Tibial artery (tissue), 4 donors: ENCODE measurements at regions not wholly inside any gene's neighbourhood (a gene's known extent, or its start where the extent isn't known, plus 50 kb on each side); places are given as distances from the start of the nearest gene placed in this dataset.
A peak's percentile ranks its signal among the peaks of the same experiment; 100 is the strongest.

Source experiments
- DNase-seq, 2 donors: peaks; one replicate each; pipeline ENCODE4 v3.0.0-alpha.2; 2019
- H3K27ac ChIP-seq, 2 donors: fragments of 200-600 bp; sonication (generic) in 1 of 2; 1 replicate in 1 of 2; 2 replicates in 1 of 2; pipeline ENCODE4 v1.5.1; 2018 to 2019; ENCODE audit warnings: mild to moderate bottlenecking in 1 of 2
- H3K27me3 ChIP-seq, 2 donors: fragments of 200-600 bp; sonication (generic) in 1 of 2; one replicate each; pipeline versions ENCODE4 v1.5.1 to v1.6.0; 2016 to 2019
- H3K36me3 ChIP-seq, 3 donors: fragments of 200-600 bp; sonication (generic) in 2 of 3; one replicate each; pipeline ENCODE4 v1.5.1; 2016 to 2019; ENCODE audit warnings: mild to moderate bottlenecking in 2 of 3
- H3K4me1 ChIP-seq, 4 donors: fragments of 200-600 bp; sonication (generic) in 2 of 4; 1 replicate in 3 of 4; 2 replicates in 1 of 4; pipeline ENCODE4 v1.5.1; 2016 to 2019
- H3K4me3 ChIP-seq, 2 donors: fragments of 200-600 bp; sonication (generic) in 1 of 2; 1 replicate in 1 of 2; 2 replicates in 1 of 2; pipeline ENCODE4 v1.5.1; 2018 to 2019; ENCODE audit warnings: mild to moderate bottlenecking in 2 of 2
- H3K9me3 ChIP-seq, 3 donors: fragments of 200-600 bp; sonication (generic) in 1 of 3; one replicate each; pipeline ENCODE4 v1.5.1; 2016 to 2019
- intact Hi-C: fragments of 100-400 bp; cut with DNase I; formaldehyde crosslinking; loops from one replicate; pipeline ENCODE4 v1.15.0; 2023; ENCODE audit warnings: low total_unique reads
- TF ChIP-seq, protein P1 (sequence below), 2 experiments: fragments of 200-600 bp in 1 of 2; fragments of 450-650 bp in 1 of 2; IDR thresholded peaks; one replicate each; pipeline ENCODE4 v1.5.1; 2017 to 2019; ENCODE audit warnings: antibody characterized with exemption in 2 of 2, mild to moderate bottlenecking in 1 of 2, moderate library complexity in 1 of 2

DNA sequence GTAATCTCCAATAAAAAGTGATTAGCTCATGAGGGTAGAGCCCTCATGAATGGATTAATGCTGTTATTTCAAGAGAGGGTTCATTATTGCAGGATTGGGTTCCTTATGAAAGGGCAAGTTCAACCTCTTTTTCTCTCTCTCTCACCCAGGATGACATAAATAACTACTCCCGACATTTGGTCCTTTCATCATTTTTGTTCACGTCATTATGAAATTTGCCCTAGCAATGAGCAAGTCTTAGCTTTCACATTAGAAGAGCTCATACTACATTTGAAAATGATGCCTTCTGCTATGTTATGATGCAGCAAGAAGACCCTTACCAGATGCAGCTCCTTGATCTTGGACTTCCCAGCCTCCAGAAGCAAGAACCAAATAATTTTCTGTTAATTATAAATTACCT lies 152.5 kb downstream of the ICOS start:
- Histone ChIP-seq H3K27me3 (no peaks in the 10 kb centered on the region), H3K4me1 (no peaks in the 10 kb centered on the region), H3K27ac (no peak overlapping the region), H3K4me3 (no peak overlapping the region), H3K9me3 (peaks cover 0 to 12% (median 7%) of the 10 kb centered on the region in 3 donors), H3K36me3 (no peaks in the 10 kb centered on the region)
- no peak for DNase-seq
- TF ChIP-seq, protein P1, sequence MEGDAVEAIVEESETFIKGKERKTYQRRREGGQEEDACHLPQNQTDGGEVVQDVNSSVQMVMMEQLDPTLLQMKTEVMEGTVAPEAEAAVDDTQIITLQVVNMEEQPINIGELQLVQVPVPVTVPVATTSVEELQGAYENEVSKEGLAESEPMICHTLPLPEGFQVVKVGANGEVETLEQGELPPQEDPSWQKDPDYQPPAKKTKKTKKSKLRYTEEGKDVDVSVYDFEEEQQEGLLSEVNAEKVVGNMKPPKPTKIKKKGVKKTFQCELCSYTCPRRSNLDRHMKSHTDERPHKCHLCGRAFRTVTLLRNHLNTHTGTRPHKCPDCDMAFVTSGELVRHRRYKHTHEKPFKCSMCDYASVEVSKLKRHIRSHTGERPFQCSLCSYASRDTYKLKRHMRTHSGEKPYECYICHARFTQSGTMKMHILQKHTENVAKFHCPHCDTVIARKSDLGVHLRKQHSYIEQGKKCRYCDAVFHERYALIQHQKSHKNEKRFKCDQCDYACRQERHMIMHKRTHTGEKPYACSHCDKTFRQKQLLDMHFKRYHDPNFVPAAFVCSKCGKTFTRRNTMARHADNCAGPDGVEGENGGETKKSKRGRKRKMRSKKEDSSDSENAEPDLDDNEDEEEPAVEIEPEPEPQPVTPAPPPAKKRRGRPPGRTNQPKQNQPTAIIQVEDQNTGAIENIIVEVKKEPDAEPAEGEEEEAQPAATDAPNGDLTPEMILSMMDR (IDR thresholded peaks at IDR 0.05), result no peak
- intact Hi-C loops, result no loop called here

DNA sequence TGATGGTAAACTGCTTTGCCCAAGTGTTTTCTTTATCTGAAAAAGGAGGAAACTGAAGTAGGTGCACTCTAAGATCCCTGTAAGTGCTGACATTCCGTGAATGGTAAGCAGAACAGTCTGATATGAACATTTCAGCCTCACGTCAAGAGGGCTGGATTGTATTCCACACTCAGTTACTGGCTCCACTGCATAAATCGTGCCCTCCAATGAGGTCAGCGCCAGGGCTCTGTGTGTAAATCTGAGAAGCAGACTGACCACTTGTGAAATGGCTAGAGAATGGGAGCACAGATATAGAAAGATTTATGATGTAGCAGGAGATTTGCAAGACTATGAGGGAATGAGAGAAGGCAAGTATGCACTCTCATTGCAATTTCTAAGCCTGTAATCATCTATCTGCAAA lies 153.0 kb downstream of the ICOS start:
- DNase-seq, result no peak
- Histone ChIP-seq H3K36me3 (no peaks in the 10 kb centered on the region), H3K4me1 (no peaks in the 10 kb centered on the region), H3K27me3 (no peaks in the 10 kb centered on the region), H3K9me3 (peaks cover 0 to 12% (median 7%) of the 10 kb centered on the region in 3 donors), H3K4me3 (no peak overlapping the region), H3K27ac (no peak overlapping the region)
- intact Hi-C loops, result no loop called here
- TF ChIP-seq, protein P1 (IDR thresholded peaks at IDR 0.05), result no peak

DNA sequence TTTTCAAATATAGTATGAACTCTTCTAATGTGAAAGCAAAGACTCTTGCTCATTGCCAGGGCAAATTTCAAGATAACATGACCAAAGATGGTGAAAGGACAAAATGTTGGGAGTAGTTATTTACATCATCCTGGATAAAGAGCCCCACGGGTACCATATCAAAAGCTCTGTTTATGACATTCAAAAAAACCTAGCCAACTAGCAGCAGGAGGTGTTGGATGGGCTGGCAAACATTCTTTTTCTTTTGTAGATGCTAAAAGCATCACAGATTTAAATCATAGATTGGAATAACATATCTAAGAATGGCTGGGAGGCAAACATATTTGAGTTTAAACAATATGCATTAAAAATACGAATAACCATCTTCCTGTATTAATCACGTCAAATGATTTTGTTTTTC lies 153.5 kb downstream of the ICOS start:
- Histone ChIP-seq H3K4me3 (no peak overlapping the region), H3K9me3 (peaks cover 0 to 12% (median 7%) of the 10 kb centered on the region in 3 donors), H3K27ac (no peak overlapping the region), H3K36me3 (no peaks in the 10 kb centered on the region), H3K4me1 (no peaks in the 10 kb centered on the region), H3K27me3 (no peaks in the 10 kb centered on the region)
- TF ChIP-seq, protein P1 (IDR thresholded peaks at IDR 0.05), result no peak
- intact Hi-C loops, result no loop called here
- no peak for DNase-seq

DNA sequence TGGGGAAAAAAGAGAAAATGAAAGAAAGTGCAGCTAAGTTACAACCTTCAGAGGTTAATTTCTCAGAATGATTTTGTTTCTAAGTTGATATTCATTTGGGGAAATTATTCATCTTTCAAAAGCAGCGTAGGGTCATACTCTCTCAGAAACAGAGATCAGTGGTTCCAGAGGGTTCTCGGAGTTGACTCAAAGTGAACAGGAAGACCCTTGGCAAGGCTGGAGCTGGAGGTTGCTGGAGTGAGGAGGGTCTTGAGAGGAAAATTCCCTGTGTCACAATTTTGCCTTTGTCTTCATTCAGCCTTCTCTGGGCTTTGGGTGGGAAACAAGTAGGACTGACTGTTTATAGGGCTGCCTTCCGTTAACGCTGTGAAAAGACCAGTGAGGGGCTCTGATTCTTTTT lies 168.2 kb downstream of the ICOS start:
- TF ChIP-seq, protein P1 (IDR thresholded peaks at IDR 0.05), result no peak
- Histone ChIP-seq H3K27me3 (no peaks in the 10 kb centered on the region), H3K36me3 (no peaks in the 10 kb centered on the region), H3K27ac (no peak overlapping the region), H3K4me3 (no peak overlapping the region), H3K9me3 (no peaks in the 10 kb centered on the region), H3K4me1 (peaks cover 0 to 7% (median 0%) of the 10 kb centered on the region in 4 donors)
- no peak for DNase-seq
- intact Hi-C loops, result no loop called here

DNA sequence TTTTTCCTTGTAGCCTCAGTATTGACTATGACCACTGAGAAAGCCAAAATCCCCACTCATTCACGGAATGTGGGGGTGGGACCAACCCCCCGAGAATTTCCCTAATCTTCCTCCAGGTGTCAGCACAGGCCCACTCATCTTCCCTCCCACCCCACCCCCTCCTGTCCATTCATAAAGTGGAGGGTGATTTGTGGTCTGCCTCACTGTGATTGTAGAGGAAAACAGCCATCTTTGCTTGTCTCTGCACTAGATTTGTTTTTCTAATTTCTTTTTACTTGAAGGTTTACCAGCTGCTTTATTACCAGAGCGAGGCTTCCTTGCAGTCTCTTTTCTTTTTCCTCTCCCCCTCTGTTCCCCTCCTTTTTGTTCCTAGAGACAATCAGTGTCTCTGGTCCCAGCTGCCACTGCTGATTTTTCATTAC lies 171.8 kb downstream of the ICOS start:
- TF ChIP-seq, protein P1 (IDR thresholded peaks at IDR 0.05), result peak in 1 of 2 experiments; percentile 30
- Histone ChIP-seq H3K36me3 (no peaks in the 10 kb centered on the region), H3K9me3 (no peaks in the 10 kb centered on the region), H3K4me3 (no peak overlapping the region), H3K4me1 (peaks cover 0 to 18% (median 7%) of the 10 kb centered on the region in 4 donors), H3K27ac (no peak overlapping the region), H3K27me3 (no peaks in the 10 kb centered on the region)
- intact Hi-C loops, result no loop called here
- no peak for DNase-seq

DNA sequence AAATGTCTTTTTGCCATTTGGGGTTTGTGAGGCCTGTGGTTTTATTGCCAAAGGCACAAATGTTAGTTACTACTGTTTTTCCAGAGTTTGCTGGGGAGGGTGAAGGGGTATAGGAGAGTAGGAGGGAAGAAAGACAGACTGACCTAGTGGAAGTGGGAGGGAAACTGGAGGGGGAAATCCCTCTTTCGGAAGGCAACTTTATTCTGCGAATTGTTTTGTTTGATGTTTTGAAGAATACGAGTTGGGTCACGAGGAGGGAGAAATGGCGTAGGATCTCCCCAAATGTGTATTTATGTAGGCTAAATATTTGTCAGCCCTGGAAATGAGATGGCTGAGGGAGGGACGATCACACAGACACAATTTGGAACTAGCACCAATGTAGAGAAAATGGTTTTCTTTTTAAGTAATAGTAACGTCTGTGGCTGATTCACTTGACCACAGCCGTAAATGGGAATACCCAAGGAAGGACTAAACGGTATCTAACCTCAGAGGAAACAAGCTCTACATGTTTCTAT lies 172.3 kb downstream of the ICOS start:
- H3K27ac ChIP-seq, result no peak overlapping the region

More for the DNA sequence above, 172.3 kb downstream of the ICOS start:
- TF ChIP-seq, protein P1 (IDR thresholded peaks at IDR 0.05), result no peak
- no peak for DNase-seq
- intact Hi-C loops, result no loop called here
- peaks cover 0 to 18% (median 7%) of the 10 kb centered on the region in 4 donors for H3K4me1 ChIP-seq
- H3K27me3 ChIP-seq, result no peaks in the 10 kb centered on the region
- H3K4me3 ChIP-seq, result no peak overlapping the region
- no peaks in the 10 kb centered on the region for H3K36me3 ChIP-seq
- no peaks in the 10 kb centered on the region for H3K9me3 ChIP-seq
